ENCODE measurements at regions not wholly inside any gene's neighbourhood (a gene's known extent, or its start where the extent isn't known, plus 50 kb on each side); places are given as distances from the start of the nearest gene placed in this dataset.

DNA sequence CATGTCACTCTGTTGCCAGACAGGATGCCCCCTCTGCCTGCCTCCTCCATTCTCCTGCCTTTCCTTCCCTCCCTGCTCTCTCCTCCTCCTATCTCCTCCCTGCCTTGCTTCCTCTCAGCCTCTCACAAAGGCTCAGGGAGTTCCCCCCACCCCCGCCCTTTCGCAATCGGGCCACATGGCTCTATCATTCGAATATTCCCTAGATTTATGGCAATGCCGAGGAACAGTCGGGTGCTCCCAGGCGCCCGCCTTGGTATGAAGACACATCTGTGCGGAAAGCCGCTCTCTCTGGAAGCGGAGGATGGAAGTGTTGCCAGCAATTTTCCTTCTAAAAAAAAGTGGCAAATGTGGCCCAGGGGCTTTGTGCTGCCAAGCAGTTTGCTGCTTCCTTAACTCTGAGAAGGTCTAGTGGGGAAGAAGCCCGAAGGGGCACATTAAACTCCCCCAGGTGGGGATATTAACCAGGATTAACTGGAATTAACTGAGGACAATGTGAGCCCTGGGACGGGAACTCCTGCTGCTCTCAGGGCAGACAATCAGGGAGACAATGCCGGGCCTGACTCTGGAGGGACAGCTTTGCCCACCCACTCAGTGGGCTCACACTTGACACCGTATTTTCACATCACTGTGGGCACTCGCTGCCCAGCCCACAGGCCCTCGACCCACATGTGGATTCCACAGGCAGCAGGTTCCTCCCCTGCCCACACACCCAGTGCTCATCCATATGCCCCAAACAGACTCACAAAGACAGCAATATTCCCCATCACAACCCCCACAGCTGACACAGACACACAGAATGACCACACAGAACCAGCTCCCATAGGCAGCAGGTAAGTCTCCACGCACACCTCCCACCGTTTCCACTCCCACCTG is 88.4 kb upstream of the SMNDC1 start:
- DNase-seq (ENCODE audit: low spot score) (peak; percentile 64), ATAC-seq (ENCODE audit: low FRiP score) (peak; percentile 67)
- TF ChIP-seq, protein P1, sequence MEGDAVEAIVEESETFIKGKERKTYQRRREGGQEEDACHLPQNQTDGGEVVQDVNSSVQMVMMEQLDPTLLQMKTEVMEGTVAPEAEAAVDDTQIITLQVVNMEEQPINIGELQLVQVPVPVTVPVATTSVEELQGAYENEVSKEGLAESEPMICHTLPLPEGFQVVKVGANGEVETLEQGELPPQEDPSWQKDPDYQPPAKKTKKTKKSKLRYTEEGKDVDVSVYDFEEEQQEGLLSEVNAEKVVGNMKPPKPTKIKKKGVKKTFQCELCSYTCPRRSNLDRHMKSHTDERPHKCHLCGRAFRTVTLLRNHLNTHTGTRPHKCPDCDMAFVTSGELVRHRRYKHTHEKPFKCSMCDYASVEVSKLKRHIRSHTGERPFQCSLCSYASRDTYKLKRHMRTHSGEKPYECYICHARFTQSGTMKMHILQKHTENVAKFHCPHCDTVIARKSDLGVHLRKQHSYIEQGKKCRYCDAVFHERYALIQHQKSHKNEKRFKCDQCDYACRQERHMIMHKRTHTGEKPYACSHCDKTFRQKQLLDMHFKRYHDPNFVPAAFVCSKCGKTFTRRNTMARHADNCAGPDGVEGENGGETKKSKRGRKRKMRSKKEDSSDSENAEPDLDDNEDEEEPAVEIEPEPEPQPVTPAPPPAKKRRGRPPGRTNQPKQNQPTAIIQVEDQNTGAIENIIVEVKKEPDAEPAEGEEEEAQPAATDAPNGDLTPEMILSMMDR (IDR thresholded peaks at IDR 0.05) = no peak

DNA sequence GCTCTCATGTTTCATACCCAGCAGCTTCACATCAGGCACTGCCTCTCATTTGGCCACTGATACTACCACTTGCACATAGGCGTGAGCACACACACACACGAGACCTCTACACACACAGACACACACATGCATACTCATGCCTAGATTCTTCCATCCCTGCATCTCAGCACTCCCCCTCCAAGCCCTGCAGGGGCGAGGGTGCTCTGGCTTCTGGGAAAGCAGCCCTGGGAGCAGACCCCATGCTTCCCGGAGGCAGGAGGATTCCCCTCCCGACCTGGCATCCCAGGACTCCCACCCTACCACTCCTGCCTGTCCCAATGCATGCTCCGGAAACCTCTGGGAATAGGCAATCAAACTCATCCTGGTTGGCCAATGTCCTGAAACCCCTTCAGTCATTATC is 89.1 kb upstream of the SMNDC1 start:
- TF ChIP-seq, protein P1 (IDR thresholded peaks at IDR 0.05) = no peak
- DNase-seq (ENCODE audit: low spot score) = no peak
- no peak for ATAC-seq (ENCODE audit: low FRiP score)

DNA sequence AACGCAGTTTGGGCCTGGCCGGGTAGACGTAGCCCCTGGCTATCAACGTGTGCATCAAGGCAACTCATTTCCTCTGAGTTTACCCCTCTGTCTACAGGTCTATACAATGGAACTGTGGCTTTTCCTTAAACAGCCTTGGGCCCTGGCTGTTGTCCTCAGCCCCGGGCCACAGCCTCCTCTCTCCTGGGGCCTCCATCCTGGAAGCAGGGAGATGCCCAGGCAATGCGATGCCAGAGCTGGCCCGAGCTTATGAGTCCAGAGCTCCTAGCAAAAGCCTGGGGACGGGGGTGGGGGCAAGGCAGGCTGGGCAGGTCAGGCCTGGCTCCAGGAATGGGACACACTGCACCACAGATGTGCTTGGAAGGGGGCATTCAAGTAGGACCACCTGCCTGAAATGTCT is 89.6 kb upstream of the SMNDC1 start:
- ATAC-seq (ENCODE audit: low FRiP score) = no peak
- DNase-seq (ENCODE audit: low spot score) = no peak
- TF ChIP-seq, protein P1 (IDR thresholded peaks at IDR 0.05) = no peak

DNA sequence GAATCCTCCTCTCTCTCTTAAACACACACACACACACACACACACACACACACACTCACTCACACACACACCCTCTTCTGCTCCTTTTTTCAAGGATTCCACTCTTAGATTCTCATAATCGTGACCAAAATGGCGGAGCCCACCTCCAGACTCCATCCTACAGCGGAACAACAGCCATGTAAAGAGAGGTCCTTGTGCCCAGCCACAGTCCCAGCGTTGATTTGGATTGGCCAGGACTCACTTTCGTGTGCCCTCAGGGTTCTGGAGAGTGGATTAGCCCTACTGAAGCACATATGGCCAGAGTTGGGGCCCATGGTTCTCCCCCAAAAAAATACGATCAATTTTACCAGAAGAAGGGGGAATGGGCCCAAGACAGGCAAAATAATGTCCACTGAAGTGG is 90.2 kb upstream of the SMNDC1 start:
- DNase-seq (ENCODE audit: low spot score) (no peak), ATAC-seq (ENCODE audit: low FRiP score) (no peak)
- TF ChIP-seq, protein P1 (IDR thresholded peaks at IDR 0.05) = no peak

GRCh38 chr10:110395350-110396283 is 90.9 kb upstream of the SMNDC1 start:
- ATAC-seq (ENCODE audit: low FRiP score) (peak; percentile 76), DNase-seq (ENCODE audit: low spot score) (peak; percentile 47)
- TF ChIP-seq, protein P1 (IDR thresholded peaks at IDR 0.05) = no peak

GRCh38 chr10:110396284-110396651 is 91.5 kb upstream of the SMNDC1 start:
- TF ChIP-seq, protein P1 (IDR thresholded peaks at IDR 0.05) = no peak
- ATAC-seq (ENCODE audit: low FRiP score) = no peak
- DNase-seq (ENCODE audit: low spot score) = no peak
